DMS53 treated with DMSO at 0.1 percent for 48 hours (cell line): ENCODE measurements at regions not wholly inside any gene's neighbourhood (a gene's known extent, or its start where the extent isn't known, plus 50 kb on each side); places are given as distances from the start of the nearest gene placed in this dataset.

Experiments
- DNase-seq: peaks from one replicate; lab custom pipeline; 2025; ENCODE audit not compliant: unreplicated experiment; lab: John Stamatoyannopoulos, UW

DNA sequence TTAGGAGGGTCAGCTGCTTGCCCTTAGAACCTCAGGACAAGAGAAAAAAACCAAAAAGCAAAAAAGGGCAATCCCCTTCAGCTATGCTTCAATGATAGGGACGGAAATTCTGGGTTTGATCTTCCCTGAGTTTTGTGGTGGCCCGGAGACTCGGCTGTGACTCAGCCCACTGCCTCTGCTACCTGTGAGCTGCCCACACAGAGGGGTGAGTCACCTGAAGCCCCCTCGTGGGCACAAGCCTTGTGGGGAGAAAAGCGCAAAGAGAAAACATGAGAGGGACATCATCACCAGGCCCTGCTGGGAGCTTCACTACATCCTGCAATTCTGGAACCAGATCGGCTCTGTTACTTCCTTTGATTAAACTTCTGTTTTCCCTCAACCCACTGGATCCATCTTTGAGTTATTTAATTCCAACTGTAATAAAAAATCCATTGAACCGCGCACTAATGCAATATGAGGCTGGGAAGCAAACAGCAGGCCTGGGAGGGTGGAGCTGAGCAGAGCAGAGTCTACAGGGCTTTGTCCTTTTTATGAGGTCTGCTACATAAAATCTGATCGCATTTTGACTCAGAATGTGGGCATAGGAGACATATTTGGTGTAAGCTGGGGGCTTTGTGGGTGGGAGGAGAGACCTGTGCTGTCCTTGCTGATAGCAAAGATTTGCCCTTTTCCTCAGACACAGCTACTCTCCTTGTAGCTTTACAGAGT is 58.7 kb upstream of the STUM start:
- no peak for DNase-seq

DNA sequence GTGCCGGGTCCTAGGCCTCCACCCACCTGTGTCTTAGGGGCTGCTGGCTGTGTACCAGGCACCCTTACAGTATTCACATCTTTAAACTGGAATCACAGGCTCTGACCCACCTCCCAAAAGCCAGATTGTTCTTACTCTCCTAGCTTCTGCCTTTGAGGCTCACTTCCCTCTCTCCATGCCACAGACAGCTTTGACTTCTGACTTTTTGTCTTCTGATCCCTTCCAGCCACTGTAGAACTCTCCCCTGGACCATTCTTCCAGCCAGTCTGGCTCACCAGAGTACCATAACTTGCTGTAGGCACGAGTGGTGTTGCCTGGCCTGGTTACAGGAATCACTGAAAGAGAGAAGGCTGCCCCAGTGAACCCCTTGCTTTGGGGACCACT is 58.1 kb upstream of the STUM start:
- no peak for DNase-seq

DNA sequence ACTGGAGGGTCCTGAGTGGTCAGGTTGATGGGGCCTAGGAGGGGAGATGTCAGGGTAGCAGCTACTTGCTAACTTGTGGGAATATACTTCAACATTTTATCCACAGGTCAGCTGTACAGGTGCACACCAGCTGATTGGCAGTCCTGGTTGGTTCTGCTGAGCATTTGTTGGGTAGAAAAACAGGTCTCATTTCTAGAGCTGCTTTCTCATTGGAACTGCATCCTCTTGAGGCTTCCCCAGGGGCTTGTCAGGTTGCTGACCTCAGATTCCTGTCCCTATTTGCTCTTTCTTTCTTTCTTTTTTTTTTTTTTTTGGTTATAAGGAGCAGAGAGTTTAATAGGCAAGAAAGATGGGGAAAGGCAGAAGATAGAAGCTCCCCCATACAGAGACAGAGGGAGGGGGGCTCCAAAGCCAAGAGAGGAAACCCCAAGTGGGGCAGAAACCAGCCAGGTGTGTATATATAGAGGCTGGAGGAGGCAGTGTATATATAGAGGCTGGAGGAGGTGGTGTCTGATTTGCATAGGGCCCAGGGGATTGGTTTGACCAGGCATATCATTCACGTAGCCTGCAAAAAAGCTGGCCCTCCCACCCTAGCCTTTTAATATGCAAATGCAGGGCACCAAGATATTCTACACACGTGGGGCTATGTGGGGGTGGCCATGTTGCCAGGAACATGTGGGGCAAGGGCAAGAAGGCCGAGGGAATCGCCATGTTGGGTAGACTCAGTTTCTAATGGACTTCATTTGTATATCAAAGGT is 57.3 kb upstream of the STUM start:
- no peak for DNase-seq

DNA sequence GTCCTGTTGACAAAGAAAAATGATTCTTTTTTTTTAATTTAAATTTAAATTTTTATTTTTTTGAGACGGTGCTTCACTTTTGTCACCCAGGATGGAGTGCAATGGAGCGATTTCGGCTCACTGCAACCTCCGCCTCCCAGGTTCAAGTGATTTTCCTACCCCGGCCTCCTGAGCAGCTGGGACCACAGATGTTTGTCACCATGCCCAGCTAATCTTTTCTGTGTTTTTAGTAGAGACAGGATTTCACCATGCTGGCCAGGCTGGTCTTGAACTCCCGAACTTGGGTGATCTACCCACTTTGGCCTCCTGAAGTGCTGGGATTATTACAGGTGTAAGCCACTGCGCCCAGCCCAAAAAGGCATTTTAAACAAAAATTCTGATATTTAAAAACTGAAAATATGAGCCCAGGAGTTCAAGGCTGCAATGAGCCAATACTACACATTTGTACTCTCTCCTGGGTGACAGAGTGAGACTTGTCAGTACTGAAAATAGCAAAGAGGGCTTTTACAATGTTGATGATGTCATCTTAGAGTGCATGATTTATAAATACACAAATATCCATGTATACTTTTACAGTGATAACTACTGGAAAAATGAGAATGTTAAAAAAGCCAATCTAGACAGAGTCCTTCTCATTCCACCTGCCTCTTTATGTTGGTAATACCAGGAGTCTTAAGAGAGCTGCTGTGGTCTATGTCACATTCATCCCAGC is 56.0 kb upstream of the STUM start:
- no peak for DNase-seq

DNA sequence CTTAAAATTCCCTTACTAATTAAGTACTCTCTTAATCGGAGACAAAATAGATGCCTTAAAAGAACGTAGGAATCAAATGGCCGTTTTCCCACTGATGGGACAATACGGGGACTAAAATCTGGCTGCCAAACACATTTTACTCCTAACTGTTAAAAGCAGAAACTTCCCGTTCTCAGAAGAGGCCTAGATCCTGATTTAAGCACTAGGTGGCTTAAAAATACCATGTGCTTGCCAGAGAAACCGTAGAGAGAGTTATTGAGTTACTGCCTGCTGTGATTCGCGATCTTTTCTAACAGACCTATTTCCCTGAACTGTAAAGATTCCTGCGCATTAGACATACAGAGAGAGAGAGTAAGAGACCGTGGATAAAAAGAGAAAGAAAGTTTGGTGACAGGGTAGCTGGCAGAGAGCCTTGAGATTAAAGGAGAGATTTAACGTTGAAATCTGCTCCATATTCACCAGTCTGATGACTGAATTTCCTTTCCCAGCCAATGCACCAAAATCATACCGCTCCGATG is 54.4 kb upstream of the STUM start:
- DNase-seq: no peak

DNA sequence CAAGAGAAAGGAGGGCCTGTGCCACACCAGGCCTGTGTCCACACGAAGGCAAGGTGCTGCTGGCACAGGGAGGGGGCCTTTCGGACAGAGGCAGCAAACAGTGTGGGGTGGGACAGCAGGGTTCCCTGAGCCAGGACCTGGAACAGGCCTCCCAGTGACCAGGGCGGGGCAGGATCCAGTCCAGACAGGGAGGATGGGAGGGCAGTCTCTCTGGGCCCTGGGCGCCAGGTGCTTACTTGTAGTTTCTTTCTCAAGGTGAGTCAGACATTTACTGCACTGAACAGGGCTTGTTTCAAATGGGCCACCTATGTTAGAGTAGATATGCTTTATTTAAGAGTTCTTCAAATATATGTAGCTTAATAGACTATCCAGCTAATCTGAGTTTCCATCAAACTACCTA is 52.8 kb upstream of the STUM start:
- DNase-seq: no peak

DNA sequence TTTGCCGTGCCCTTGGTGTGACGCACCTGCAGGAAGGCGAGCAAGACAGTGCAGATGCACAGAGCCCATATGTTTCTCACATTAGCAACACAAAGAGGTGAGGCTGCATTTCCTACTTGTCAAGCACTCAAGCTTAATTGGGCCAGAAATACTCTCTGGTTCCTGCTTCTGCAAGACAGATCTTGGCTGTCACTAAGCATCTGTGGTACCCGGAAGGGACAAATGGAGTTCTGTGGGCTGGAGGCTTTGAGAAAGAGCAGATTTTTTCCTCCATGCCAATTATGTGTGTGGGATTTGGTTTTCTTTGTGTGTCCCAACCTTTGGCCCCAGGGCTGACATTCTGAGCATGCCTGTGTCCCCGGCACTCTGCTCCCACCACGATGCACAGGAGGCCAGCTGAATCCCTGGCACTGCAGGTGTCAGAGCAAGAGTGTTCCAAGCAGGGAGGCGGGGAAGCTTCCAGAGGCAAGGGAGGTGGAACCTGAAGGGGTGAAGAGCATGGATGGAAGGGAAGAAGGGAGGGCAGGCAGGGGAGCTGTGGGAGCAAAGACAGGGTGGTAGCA is 52.0 kb upstream of the STUM start:
- no peak for DNase-seq

DNA sequence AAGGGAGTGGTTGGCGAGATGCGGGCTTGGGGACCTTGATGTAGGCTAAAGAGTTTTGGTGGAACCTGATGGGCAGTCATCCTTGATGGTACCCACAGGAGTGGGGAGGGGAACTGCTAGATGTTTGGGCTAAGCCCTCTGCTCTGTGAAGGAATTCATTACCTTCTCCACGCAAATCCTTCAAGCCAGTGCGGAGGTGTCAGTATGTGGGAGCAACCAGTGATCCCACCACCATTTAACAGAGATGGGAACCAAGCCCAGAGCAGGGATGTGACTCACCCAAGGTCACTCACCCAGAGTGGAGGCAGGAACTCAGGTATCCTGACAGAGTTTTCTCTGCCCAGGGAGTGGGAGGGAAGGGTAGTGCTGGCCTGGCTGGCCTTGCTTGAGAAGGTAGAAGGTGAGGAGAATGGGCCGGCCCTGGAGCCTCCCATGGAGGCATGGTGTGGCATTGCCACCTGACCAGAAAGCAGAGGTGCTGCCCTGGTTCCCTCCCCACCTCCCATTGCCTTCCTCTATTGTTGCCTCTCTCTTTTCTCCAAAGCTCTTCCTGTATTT is 51.2 kb upstream of the STUM start:
- no peak for DNase-seq

DNA sequence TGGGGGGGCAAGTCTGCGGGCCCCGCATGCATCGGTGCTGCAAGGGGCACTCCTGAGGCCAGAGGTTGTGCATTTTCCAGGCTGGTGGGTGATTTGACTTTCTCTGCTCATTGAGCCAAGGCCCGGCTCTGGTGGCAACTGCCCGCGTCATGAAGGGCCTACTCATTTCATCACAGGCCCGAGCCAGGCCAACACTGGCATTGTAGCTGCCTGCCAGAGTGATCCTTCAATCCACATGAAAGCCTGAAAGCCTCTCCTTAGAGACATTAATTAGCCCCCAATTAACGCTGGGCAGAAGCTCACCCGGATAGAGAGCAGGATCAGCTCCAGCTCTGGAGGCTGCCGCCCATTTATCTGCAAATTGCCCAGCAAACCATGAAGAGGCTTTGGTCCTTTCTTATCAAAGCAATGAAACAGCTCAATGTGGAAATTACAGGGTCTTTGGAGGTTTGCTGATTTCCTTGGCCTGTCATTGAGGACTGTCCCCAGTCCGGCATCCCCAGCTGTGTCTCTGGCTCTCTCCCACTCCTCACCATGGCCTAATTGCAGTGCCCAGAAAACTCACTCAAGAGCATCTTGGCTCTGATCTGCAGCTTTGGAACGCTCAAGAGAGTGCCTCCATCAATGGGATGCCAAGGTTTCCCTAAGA is 50.4 kb upstream of the STUM start:
- DNase-seq: no peak

DNA sequence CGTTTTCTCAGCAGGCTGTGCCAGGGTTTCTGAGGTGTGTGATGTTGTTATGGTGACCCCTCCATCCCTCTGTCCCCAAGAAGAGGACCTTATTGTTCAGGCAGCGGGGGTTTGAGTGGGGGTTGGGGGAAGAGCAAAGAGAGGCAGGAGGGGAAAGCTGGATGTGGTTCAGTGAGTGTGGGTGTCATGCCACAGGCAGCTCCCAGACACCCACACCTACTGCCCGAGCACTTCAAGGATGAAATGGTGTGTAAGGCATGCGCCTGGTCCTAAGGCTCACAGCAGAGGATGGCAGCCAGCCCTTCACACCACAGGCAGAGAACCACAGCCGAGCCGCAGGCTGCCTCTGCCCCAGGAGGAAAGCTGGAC is 49.9 kb upstream of the STUM start:
- DNase-seq: no peak
